H1 (cell line): ENCODE measurements at regions not wholly inside any gene's neighbourhood (a gene's known extent, or its start where the extent isn't known, plus 50 kb on each side); places are given as distances from the start of the nearest gene placed in this dataset.

Experiments
- CHD7 ChIP-seq: fragments of 300-600 bp; sonication (generic); IDR thresholded peaks from 2 replicates; pipeline ENCODE4 v1.7.1; 2012; ENCODE audit warnings: low read length, moderate library complexity, mild to moderate bottlenecking, inconsistent platforms; ENCODE audit not compliant: insufficient replicate concordance
- E2F6 ChIP-seq: IDR thresholded peaks from 2 replicates; pipeline ENCODE4 v1.6.1; 2012; ENCODE audit warnings: inconsistent platforms
- EP300 ChIP-seq, 2 experiments: IDR thresholded peaks; 1 replicate in 1 of 2; 2 replicates in 1 of 2; pipeline ENCODE4 v1.6.1; 2011 to 2012; ENCODE audit warnings: low read depth in 2 of 2, low read length in 2 of 2, mild to moderate bottlenecking in 2 of 2, borderline replicate concordance in 1 of 2, inconsistent platforms in 1 of 2, moderate library complexity in 1 of 2
- HDAC6 ChIP-seq: IDR thresholded peaks from one replicate; pipeline ENCODE4 v1.7.1; 2012; ENCODE audit warnings: low read depth, mild to moderate bottlenecking, inconsistent platforms, low read length, moderate library complexity

- TF ChIP-seq E2F6 (no peak), CHD7 (no peak), HDAC6 (no peak), EP300 (IDR thresholded peaks at IDR 0.05; ENCODE audit: borderline replicate concordance in 1 of 2, low read depth in 2 of 2, low read length in 2 of 2) (no peak)
Observed at GRCh38 chr6:51330971-51331370, 512.3 kb downstream of the TFAP2B start (continued).
